GM18868 (cell line): ENCODE measurements at regions not wholly inside any gene's neighbourhood (a gene's known extent, or its start where the extent isn't known, plus 50 kb on each side); places are given as distances from the start of the nearest gene placed in this dataset.

Experiments used
- ATAC-seq: cut with Tn5 transposase; IDR thresholded peaks from one replicate; pipeline ENCODE4 v1.9.1; 2021; ENCODE audit warnings: mild to moderate bottlenecking, moderate library complexity; ENCODE audit not compliant: unreplicated experiment

DNA sequence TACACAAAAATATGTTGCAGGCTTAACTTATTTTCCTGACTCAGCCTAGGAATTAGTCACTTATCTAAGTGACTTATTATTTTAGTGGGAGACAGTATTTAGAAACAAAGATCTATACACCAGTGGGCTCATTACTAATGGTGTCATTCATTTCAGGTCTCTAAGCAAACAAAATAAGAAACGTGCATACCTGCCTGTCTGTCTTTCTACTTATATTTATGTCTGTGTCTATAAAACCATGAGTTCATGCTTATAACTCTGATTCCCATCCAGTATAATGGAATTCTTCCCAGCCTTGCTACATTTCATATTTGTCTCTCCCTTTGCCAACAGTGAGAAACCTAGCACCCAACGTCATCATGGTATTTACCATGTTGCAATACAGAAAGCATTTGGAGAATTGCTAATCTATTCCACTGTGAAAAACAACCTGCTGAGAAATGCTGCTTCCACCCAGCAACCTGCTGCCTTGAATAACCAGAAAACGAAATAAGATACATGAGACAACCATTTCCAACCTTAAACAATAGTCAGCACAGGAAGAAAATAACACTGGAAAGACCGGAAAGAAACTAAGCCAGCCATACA, 501.0 kb downstream of the GLRX3 start:
- ATAC-seq: no peak

- no peak for ATAC-seq
Observed at GRCh38 chr10:130638991-130639390, 502.8 kb downstream of the GLRX3 start.

DNA sequence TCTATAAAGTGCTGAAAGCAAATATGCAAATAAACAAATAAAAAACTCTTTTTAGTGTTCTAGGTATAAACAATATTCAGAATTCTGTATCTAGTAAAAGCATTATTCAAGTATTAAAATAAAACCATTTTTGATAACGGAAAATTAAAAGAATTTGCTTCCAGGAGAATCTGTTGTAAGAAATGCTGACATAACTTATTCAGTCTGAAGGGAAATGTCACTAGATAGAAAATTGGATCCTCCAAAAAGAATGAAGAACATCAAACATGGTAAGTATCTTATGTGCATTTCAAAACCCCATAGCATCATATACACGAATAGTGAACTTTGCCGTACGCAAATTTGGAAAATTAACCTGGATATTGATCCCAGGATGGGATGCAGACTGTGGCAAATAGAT, 506.7 kb downstream of the GLRX3 start:
- ATAC-seq: no peak

- no peak for ATAC-seq
Observed at GRCh38 chr10:130647341-130647740, 511.1 kb downstream of the GLRX3 start.

GRCh38 chr10:130648807-130649206, 512.6 kb downstream of the GLRX3 start:
- no peak for ATAC-seq

DNA sequence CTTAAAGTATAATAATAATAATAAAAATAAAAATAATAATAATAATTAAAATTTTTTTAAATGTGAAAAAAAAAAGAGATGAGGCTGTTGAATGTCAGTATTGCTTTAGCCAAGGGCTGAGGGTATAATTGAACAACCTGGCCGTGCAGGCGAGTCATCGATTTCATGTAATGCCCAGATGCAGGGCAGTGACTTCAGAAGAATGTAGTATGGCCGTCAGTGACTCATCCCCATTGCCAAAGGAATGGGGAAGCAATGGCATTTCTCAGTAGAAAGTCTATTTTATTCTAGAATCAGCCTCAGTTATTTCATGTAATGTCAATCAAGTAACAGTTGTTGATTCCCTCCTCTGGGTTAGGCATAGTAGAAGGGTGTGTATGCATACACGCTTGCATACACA, 516.4 kb downstream of the GLRX3 start:
- ATAC-seq: no peak

DNA sequence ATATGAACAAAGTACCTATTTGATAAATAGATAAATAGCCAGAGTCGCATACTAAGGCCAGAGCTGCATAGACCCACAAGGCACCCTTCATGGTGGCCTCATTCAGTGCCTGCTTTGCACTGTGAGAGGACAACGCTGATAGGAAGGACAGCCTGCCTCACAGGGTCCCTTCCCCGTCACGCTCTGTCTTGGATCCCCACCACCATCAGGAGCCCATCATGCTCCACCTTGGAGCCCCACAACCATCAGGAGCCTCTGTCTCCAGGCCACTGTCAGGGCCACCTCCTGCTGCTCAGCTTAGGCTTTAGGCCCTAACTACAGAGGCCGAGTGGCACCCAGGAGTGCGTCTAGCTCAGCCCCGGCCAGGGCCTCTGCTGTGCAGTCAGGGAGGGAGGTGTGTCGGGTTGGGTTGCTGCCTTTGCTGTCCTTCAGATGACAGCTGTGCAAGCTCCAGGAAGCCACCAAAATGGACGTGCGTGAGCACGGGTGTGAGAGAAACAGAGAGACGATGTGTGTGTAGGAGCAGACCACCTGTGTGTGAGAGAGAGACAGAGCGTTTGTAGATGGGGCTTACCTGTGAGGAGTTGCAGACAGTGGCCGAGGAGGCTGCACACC, 516.9 kb downstream of the GLRX3 start:
- ATAC-seq: no peak

GRCh38 chr10:130654726-130655125, 518.5 kb downstream of the GLRX3 start:
- no peak for ATAC-seq

DNA sequence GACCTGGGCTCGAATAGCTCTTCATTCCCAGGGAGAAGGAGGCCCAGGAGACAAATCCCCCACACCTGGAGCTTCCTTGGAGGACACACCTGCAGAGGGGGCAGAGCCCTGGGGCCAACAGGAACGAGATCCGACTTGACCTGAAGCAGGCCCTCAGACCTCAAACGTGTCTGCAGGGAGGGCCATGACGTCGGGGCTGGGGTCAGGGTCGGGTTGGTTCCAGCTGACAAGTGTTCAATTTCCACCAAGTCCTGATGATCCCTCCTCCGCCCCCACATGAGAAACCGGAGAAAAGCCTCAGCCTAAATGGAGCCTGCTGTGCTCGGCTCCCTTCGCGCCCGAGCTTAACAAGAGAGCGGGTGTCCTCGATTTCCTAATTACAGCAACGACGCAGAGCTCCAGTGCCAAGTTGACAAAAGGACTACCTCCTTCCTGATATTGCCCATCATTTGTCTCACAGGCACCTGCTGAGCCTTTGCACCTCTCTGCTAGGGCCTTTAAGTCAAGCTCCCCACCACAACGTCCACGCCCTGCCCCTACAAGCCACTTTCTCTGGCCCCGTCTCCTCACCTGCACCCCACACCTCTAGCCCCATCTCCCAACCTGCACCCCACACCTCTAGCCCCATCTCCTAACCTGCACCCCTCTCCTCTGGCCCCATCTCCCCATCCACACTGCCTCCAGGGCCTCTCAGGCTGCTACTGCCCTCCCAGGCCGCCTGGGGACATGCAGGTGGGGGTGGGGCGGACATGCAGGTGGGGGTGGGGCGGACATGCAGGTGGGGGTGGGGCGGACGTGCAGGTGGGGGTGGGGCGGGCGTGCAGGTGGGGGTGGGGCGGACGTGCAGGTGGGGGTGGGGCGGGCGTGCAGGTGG, 519.4 kb downstream of the GLRX3 start:
- ATAC-seq: no peak

DNA sequence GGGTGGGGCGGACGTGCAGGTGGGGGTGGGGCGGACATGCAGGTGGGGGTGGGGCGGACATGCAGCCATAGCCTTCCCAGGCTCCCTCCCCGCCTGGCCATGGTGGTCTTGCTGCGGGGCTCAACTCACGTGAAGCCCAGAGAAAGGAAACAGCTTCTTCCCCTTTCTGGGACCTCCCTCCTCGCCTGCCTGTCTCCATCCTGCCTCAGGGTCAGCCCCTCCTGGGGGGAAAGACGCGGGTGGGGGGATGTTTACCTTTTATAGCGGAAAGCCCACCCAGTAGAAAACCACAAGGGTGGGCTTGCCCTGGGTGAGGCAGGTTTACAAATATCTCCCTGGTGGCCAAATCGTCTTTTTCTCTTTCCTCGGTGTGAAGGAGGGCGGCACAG, 520.0 kb downstream of the GLRX3 start:
- ATAC-seq: no peak

DNA sequence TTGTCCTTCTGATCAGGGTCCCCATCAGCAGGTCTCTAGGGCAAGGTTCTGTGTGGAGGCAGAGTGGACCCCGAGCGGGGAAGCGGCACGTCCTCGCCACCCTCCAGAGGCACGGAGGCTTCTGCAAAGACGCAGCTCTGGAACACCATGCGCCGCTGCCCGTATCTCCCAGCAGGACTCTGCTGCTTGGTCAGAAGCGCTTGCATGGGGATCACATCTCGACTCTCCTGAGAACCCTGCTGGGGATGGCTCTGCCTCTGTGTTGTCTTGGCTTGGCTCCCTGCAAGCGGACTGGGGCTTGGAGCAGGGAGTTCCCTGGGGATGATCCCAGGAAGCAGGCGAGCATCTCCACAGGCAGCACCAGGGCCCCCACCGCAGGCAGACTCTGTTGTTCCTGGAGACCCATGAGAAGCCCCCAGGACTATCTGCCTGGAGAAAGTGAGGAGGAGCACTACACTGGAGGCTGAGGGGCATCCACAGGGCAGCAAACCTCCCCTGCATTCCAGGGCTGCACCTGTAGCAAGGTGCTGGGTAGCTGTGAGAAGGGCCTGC, 520.5 kb downstream of the GLRX3 start:
- ATAC-seq: no peak

GRCh38 chr10:130658687-130659290, 522.6 kb downstream of the GLRX3 start:
- ATAC-seq: no peak

DNA sequence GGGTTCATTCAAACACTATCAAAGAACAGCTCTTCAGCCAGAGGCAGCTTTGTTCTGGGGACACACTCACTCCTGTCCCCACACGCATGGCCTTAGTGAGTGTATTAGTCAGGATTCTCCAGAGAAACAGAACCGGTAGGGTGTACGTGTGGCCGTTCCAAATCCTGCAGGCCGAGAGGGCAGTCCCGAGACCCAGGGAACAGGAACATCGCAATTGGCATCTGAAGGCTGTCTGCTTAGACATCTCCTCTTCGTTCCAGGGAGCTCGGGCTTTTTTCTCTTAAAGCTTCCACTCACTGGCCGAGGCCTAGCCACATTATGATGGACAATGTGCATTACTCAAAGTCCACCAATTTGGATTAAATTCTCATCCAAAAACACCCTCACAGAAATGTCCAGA, 523.3 kb downstream of the GLRX3 start:
- no peak for ATAC-seq

DNA sequence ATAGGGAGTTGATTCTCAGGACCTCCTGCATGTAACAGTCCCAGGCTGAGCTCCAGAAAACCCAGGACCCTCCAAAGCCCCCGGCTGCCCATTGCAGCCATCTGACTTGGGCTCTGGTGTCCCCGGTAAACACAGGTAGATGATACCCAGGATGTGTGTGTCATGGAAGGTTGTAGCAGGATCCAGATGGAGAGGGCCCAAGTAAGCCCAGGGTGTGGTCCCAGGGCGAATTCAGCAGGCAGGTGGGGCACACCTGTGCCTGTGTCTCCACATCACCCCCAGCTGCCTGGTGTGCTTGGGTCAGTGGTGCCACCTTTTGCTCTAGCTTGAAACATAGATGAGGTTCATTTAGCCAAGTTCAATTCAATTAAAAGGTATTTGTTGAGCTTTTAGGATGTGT, 524.1 kb downstream of the GLRX3 start:
- no peak for ATAC-seq

DNA sequence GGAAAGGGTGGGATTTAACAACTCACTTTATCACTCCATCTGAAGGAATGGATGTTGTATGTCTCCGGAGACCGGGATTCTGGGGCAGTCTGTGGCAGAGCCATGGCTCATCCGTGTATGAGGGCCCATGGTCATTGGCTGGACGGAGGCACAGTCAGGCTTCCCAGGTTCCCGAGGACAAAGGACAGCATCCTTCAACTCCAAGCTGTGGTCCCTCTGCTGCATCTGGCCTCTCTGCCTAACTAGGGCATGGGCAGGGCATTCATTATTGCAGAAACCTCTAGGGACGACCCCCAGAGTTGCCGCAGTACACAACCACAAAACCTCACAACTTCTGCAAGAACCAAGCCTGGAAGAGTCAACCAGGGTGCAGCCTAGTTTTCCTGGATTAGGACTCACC, 525.2 kb downstream of the GLRX3 start:
- no peak for ATAC-seq

- ATAC-seq: no peak
Observed at GRCh38 chr10:130662775-130663174, 526.6 kb downstream of the GLRX3 start.

- ATAC-seq: no peak
Observed at GRCh38 chr10:130664526-130664925, 528.3 kb downstream of the GLRX3 start.

DNA sequence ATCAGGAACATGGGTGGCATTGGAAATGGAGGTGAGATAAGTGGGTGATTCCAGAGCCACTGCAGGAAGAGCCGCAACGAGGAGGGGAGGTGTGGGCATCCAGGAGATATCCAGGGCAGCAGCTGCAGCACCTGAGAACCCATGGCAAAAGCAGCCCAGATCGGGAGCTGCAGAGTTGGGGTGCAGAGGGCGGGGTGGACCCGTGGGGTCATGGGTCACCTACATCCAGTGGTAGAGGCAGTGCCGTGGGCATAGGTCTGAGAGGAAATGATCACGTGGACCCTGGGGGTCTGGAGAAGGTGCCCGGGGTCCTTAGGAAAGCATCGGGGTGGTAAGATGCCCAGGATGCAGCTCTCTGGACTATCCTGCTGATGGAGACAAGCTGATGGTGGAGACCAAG, 530.0 kb downstream of the GLRX3 start:
- ATAC-seq: no peak

DNA sequence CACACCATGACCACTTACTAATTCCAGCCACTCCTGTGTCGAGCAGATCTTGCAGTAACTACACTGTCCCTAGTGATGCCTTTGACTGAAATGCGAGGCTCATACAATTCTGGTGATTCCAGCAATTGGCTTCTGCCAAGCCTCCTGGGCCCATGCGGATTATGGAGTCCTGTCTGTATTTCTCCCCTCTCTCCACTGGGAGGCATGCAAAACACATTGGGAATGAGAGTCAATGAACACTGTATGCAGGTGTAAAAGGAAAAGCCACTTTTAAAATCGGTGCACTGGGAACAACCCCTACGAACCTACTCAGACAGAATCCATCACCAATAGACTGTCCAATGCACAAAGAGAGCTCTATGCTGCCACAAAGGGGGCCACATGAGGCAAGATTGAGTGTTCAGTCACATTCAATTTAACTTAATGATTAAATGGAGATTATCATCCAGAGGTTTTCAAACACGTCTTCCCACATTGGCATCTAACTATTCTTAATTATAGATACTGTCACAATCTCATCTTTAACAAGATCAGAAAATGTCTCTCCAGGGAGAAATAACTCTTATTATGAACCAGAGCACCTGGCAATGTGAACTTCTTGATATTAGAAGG, 550.6 kb downstream of the GLRX3 start:
- no peak for ATAC-seq

DNA sequence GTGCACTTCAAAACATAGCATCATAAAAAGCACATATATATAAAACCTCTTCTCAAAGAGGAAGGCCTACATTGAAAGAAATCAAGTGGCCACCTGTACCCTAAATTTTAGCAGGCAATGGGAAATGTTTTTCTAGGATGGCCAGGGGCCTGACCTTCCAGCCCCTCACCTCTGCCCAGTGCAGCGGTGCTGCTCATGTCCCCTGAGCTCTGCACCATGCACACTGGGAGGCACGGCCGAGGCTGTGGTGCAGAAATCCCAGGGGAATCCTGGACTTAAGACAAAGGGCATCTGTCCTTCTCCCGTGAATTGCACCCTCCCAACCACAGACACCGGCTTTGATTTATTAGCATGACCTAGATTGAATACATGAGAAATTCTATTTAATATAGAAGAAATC, 551.4 kb downstream of the GLRX3 start:
- no peak for ATAC-seq
